ENCODE measurements at regions not wholly inside any gene's neighbourhood (a gene's known extent, or its start where the extent isn't known, plus 50 kb on each side); places are given as distances from the start of the nearest gene placed in this dataset.

GRCh38 chr7:41170466-41170865 lies 532.4 kb downstream of the INHBA start:
- TF ChIP-seq RXRA (IDR thresholded peaks at IDR 0.05; ENCODE audit: insufficient read depth, low read depth, low read length) (no peak), SIX5 (IDR thresholded peaks at IDR 0.05; ENCODE audit: low read depth, low read length) (no peak), SIRT6 (IDR thresholded peaks at IDR 0.05; ENCODE audit: low read length) (no peak), TAF7 (optimal IDR thresholded peaks at IDR 0.05; ENCODE audit: borderline replicate concordance, low read depth, low read length) (no peak), GABPA (IDR thresholded peaks at IDR 0.05; ENCODE audit: borderline replicate concordance, insufficient read depth, low read length) (no peak), POLR2AphosphoS5 (IDR thresholded peaks at IDR 0.05; ENCODE audit: low read depth, low read length) (no peak), ASH2L (IDR thresholded peaks at IDR 0.05; ENCODE audit: low read length) (no peak), CHD1 (IDR thresholded peaks at IDR 0.05; ENCODE audit: low read depth, low read length) (no peak)
- TF ChIP-seq, protein P1, sequence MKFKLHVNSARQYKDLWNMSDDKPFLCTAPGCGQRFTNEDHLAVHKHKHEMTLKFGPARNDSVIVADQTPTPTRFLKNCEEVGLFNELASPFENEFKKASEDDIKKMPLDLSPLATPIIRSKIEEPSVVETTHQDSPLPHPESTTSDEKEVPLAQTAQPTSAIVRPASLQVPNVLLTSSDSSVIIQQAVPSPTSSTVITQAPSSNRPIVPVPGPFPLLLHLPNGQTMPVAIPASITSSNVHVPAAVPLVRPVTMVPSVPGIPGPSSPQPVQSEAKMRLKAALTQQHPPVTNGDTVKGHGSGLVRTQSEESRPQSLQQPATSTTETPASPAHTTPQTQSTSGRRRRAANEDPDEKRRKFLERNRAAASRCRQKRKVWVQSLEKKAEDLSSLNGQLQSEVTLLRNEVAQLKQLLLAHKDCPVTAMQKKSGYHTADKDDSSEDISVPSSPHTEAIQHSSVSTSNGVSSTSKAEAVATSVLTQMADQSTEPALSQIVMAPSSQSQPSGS (IDR thresholded peaks at IDR 0.05; ENCODE audit: low read length) = no peak
- Histone ChIP-seq H4K8ac (ENCODE audit: extremely low read depth, insufficient read depth, low read length) (no peak overlapping the region), H3K4me3 (ENCODE audit: extremely low read depth in 1 of 4, insufficient read depth in 2 of 4, low read depth in 3 of 4, low read length in 4 of 4) (no peak overlapping the region), H3K4ac (replicated peaks; ENCODE audit: insufficient read length, low read depth, low read length) (no peak overlapping the region), H2BK20ac (ENCODE audit: low read length) (no peak overlapping the region), H2BK15ac (ENCODE audit: low read length) (no peak overlapping the region), H4K20me1 (replicated peaks in 1 of 2; ENCODE audit: control insufficient read depth in 1 of 2, insufficient read depth in 2 of 2, low read length in 2 of 2) (no peaks in the 10 kb centered on the region), H3K4me2 (ENCODE audit: insufficient read depth in 1 of 2, low read depth in 2 of 2, low read length in 2 of 2) (no peak overlapping the region), H3K9me3 (ENCODE audit: insufficient read depth in 2 of 2, low read depth in 1 of 2, low read length in 1 of 2) (no peaks in the 10 kb centered on the region), H3K56ac (replicated peaks; ENCODE audit: insufficient read length, low read depth, low read length) (no peak overlapping the region), H4K91ac (replicated peaks; ENCODE audit: insufficient read length, low read length) (no peak overlapping the region), H3K27ac (ENCODE audit: low read depth, low read length) (no peak overlapping the region), H3K9ac (replicated peaks in 1 of 4; ENCODE audit: extremely low read depth in 1 of 4, low read depth in 3 of 4, low read length in 3 of 4) (no peak overlapping the region), H3K79me1 (ENCODE audit: low read depth, low read length) (no peaks in the 10 kb centered on the region), H4K5ac (ENCODE audit: insufficient read length, low read depth, low read length) (no peak overlapping the region), H2BK120ac (replicated peaks; ENCODE audit: low read depth, low read length) (no peak overlapping the region), H3K36me3 (ENCODE audit: control insufficient read depth in 2 of 4, insufficient read depth in 4 of 4, low read length in 3 of 4) (no peaks in the 10 kb centered on the region), H2AFZ (ENCODE audit: low read length) (no peak overlapping the region), H2BK12ac (ENCODE audit: low read depth, low read length) (no peak overlapping the region), H2AK5ac (ENCODE audit: low read depth, low read length) (no peak overlapping the region), H3K27me3 (replicated peaks in 1 of 4; ENCODE audit: control insufficient read depth in 3 of 4, extremely low read depth in 1 of 4, insufficient read depth in 3 of 4, low read length in 3 of 4) (no peaks in the 10 kb centered on the region), H3K18ac (ENCODE audit: extremely low read depth, low read length) (no peak overlapping the region), H2BK5ac (ENCODE audit: low read depth, low read length) (no peak overlapping the region), H3K79me2 (ENCODE audit: control insufficient read depth in 1 of 2, insufficient read depth in 2 of 2, low read length in 2 of 2) (no peaks in the 10 kb centered on the region), H3K14ac (ENCODE audit: insufficient read length) (no peak overlapping the region), H3K23ac (ENCODE audit: insufficient read length) (no peak overlapping the region), H3K4me1 (replicated peaks in 1 of 4; ENCODE audit: control insufficient read depth in 3 of 4, insufficient read depth in 4 of 4, low read length in 3 of 4) (no peaks in the 10 kb centered on the region; a peak in 1 of 7 replicates), H3K23me2 (ENCODE audit: low read depth, low read length) (no peaks in the 10 kb centered on the region)
- FAIRE-seq (no peak), DNase-seq (ENCODE audit: low read depth in 1 of 2, low spot score in 2 of 2) (no peak)
- CTCF ChIA-PET (ENCODE audit: partially characterized antibody) = no interaction called here
- WGBS, 2 experiments (ENCODE audit: extremely low coverage in 1 of 2, insufficient coverage in 1 of 2, insufficient read length in 1 of 2, insufficient replicate concordance in 2 of 2, low coverage in 1 of 2, low lambda C conversion rate in 2 of 2, missing lambda C conversion rate in 1 of 2) = 85% methylated on average over 2 of the region's 2 CpGs; no CpG with 5 or more reads in 1 of the 2 experiments
- POLR2A ChIA-PET (ENCODE audit: partially characterized antibody) = no interaction called here
